NCI-H2029 (cell line): ENCODE measurements at regions not wholly inside any gene's neighbourhood (a gene's known extent, or its start where the extent isn't known, plus 50 kb on each side); places are given as distances from the start of the nearest gene placed in this dataset.

Experiments
- DNase-seq: peaks from one replicate; lab custom pipeline; 2025; lab: John Stamatoyannopoulos, UW

- DNase-seq, result no peak
Measured at GRCh38 chr5:107293541-107294210, 377.1 kb downstream of the EFNA5 start.

- DNase-seq, result no peak
Measured at GRCh38 chr5:107291866-107292265, 378.9 kb downstream of the EFNA5 start.

GRCh38 chr5:107290780-107291398 is 379.8 kb downstream of the EFNA5 start:
- DNase-seq, result no peak

GRCh38 chr5:107289030-107289714 is 381.6 kb downstream of the EFNA5 start:
- DNase-seq, result no peak

- DNase-seq, result no peak
Measured at GRCh38 chr5:107286447-107287098, 384.2 kb downstream of the EFNA5 start.

- no peak for DNase-seq
Measured at GRCh38 chr5:107285772-107286171, 385.0 kb downstream of the EFNA5 start.

GRCh38 chr5:107284822-107285525 is 385.8 kb downstream of the EFNA5 start:
- DNase-seq, result no peak

- no peak for DNase-seq
Measured at GRCh38 chr5:107282061-107282460, 388.7 kb downstream of the EFNA5 start.

- no peak for DNase-seq
Measured at GRCh38 chr5:107278774-107279173, 392.0 kb downstream of the EFNA5 start.

GRCh38 chr5:107277485-107278125 is 393.1 kb downstream of the EFNA5 start:
- no peak for DNase-seq

GRCh38 chr5:107275333-107275732 is 395.4 kb downstream of the EFNA5 start:
- DNase-seq, result no peak

GRCh38 chr5:107274571-107274970 is 396.2 kb downstream of the EFNA5 start:
- no peak for DNase-seq

GRCh38 chr5:107272954-107273353 is 397.8 kb downstream of the EFNA5 start:
- no peak for DNase-seq

- no peak for DNase-seq
Measured at GRCh38 chr5:107272509-107272908, 398.2 kb downstream of the EFNA5 start.

- DNase-seq, result no peak
Measured at GRCh38 chr5:107271682-107272350, 398.9 kb downstream of the EFNA5 start.

- DNase-seq, result no peak
Measured at GRCh38 chr5:107270561-107270960, 400.2 kb downstream of the EFNA5 start.

GRCh38 chr5:107269678-107270077 is 401.1 kb downstream of the EFNA5 start:
- no peak for DNase-seq

- no peak for DNase-seq
Measured at GRCh38 chr5:107269256-107269655, 401.5 kb downstream of the EFNA5 start.

GRCh38 chr5:107268241-107268640 is 402.5 kb downstream of the EFNA5 start:
- no peak for DNase-seq

GRCh38 chr5:107266100-107266499 is 404.6 kb downstream of the EFNA5 start:
- DNase-seq, result no peak

- DNase-seq, result no peak
Measured at GRCh38 chr5:107265193-107265592, 405.5 kb downstream of the EFNA5 start.
